NB4 (cell line): ENCODE measurements at regions not wholly inside any gene's neighbourhood (a gene's known extent, or its start where the extent isn't known, plus 50 kb on each side); places are given as distances from the start of the nearest gene placed in this dataset.

ENCODE experiments used
- MYC ChIP-seq: IDR thresholded peaks from 2 replicates; pipeline ENCODE4 v1.6.1; 2011; ENCODE audit warnings: low read depth, low read length
- POLR2A ChIP-seq: IDR thresholded peaks from 2 replicates; pipeline ENCODE4 v1.6.1; 2011; ENCODE audit warnings: mild to moderate bottlenecking; ENCODE audit not compliant: insufficient read length; ENCODE audit errors: extremely low read depth
- TF ChIP-seq, protein P1 (sequence below): IDR thresholded peaks from one replicate; pipeline ENCODE4 v1.5.1; 2012; ENCODE audit warnings: low read depth, low read length
- TF ChIP-seq, protein P2 (sequence below): IDR thresholded peaks from 2 replicates; pipeline ENCODE4 v1.6.1; 2011; ENCODE audit warnings: low read depth, low read length

DNA sequence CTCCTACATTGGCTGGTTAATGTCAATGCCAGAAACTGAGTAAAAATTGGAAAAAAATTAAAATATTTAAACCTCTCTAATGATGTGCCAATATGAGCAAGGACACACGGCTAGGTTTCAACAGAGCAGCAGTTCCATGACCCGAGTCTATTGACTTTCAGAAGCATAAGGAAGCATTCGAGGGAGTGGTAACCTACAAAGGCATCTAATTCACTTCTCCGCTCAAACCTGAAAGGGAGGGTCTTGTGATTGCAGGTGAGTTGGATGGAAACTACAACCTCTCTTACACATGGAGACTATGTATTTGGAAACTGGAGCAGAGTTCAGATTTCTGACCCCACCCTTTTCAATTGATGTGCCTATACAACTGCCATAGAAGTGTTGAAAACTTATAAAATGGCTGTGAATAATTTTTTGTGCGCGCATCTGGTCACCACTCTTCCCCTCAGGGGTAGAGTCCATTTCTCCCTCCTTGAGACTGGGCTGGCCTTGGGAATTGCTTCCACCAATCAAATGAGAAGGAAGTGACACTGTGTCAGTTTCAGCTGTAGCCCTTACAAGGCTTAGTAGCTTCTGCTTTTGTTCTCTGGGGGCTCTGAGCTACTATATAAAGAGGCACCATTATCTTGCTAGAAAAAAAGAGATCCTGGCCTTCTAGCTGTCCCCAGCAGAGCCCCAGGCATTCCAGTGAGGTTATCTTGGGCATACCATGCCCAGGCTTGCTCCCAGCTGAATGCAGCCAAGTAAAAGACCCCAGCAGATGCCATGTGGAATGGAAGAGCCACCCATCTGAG is 278.0 kb downstream of the EPHA4 start:
- TF ChIP-seq, protein P1, sequence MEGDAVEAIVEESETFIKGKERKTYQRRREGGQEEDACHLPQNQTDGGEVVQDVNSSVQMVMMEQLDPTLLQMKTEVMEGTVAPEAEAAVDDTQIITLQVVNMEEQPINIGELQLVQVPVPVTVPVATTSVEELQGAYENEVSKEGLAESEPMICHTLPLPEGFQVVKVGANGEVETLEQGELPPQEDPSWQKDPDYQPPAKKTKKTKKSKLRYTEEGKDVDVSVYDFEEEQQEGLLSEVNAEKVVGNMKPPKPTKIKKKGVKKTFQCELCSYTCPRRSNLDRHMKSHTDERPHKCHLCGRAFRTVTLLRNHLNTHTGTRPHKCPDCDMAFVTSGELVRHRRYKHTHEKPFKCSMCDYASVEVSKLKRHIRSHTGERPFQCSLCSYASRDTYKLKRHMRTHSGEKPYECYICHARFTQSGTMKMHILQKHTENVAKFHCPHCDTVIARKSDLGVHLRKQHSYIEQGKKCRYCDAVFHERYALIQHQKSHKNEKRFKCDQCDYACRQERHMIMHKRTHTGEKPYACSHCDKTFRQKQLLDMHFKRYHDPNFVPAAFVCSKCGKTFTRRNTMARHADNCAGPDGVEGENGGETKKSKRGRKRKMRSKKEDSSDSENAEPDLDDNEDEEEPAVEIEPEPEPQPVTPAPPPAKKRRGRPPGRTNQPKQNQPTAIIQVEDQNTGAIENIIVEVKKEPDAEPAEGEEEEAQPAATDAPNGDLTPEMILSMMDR: no peak
- no peak for TF ChIP-seq POLR2A
- TF ChIP-seq, protein P2, sequence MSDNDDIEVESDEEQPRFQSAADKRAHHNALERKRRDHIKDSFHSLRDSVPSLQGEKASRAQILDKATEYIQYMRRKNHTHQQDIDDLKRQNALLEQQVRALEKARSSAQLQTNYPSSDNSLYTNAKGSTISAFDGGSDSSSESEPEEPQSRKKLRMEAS: no peak
- TF ChIP-seq MYC: no peak
